ENCODE measurements at regions not wholly inside any gene's neighbourhood (a gene's known extent, or its start where the extent isn't known, plus 50 kb on each side); places are given as distances from the start of the nearest gene placed in this dataset.

GRCh38 chr4:162684371-162684700, 482.4 kb downstream of the NAF1 start:
- no peak for TF ChIP-seq CTCF (IDR thresholded peaks at IDR 0.05)
- no peaks in the 10 kb centered on the region for H3K27me3 Mint-ChIP-seq (ENCODE audit: unreplicated experiment)
- H3K4me3 Mint-ChIP-seq (ENCODE audit: unreplicated experiment), result no peak overlapping the region
- H3K9me3 Mint-ChIP-seq (ENCODE audit: unreplicated experiment), result peaks cover 18% of the 10 kb centered on the region
- H3K36me3 Mint-ChIP-seq (ENCODE audit: unreplicated experiment), result no peaks in the 10 kb centered on the region
- peak overlapping the region; percentile 86 for H3K27ac Mint-ChIP-seq (ENCODE audit: unreplicated experiment)
- peaks cover 25% of the 10 kb centered on the region for H3K4me1 Mint-ChIP-seq (ENCODE audit: unreplicated experiment)
- no peak for DNase-seq (ENCODE audit: extremely low spot score, unreplicated experiment)

DNA sequence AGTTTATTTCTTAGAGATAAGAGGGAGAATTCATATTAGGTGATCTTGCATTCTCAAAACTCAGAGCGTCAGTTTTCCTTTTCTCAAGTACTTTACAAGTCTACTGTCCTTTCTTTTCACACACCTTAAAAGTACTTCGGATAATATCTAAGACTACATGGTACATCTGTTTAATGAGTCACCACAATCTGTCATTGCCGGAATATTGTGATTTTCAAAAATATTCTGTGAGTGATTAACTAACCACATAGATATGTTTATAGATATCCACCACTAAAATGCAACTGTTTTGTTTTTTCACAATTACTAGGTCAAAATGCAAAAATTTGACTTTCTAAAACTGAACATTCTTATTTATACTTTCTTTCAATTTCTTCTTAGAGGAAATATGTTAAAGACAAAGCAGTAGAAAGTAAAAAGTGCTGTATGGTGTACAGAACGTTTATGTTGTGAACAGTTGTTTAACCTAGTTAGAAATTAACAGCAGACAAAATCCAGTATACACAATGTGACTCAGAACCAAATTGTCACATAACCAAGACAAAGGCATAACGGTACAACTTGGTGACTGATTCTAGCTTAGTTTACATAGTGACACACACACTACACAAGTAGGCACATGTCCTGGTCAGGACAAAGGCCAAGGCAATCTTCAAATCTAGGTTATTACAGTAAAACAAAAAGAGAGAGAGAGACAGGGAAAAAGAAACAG, 482.9 kb downstream of the NAF1 start:
- Mint-ChIP-seq H3K27ac (ENCODE audit: unreplicated experiment) (peak overlapping the region; percentile 86), H3K4me3 (ENCODE audit: unreplicated experiment) (no peak overlapping the region), H3K4me1 (ENCODE audit: unreplicated experiment) (peaks cover 25% of the 10 kb centered on the region), H3K36me3 (ENCODE audit: unreplicated experiment) (no peaks in the 10 kb centered on the region), H3K9me3 (ENCODE audit: unreplicated experiment) (peaks cover 20% of the 10 kb centered on the region), H3K27me3 (ENCODE audit: unreplicated experiment) (no peaks in the 10 kb centered on the region)
- no peak for TF ChIP-seq CTCF (IDR thresholded peaks at IDR 0.05)
- DNase-seq (ENCODE audit: extremely low spot score, unreplicated experiment), result no peak

DNA sequence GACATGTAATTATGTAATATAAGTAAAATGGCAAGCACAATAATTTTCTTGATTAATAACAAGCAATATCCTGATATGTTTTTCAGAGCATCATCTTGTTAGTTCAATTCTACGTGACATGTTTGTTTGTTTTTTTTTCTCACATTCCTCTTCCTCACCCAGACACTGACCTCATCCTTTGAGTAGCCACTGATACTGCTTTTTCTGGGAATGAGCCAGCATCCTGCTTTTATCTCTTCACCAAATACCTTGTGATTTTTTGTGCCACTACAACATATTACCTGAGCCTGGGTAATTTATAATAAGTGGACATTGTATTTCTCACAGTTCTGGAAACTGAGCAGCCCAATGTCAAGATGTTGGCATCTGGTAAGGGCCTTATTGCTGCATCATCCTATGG, 484.0 kb downstream of the NAF1 start:
- Mint-ChIP-seq H3K4me3 (ENCODE audit: unreplicated experiment) (no peak overlapping the region), H3K36me3 (ENCODE audit: unreplicated experiment) (no peaks in the 10 kb centered on the region), H3K4me1 (ENCODE audit: unreplicated experiment) (peaks cover 25% of the 10 kb centered on the region), H3K27ac (ENCODE audit: unreplicated experiment) (no peak overlapping the region), H3K27me3 (ENCODE audit: unreplicated experiment) (no peaks in the 10 kb centered on the region), H3K9me3 (ENCODE audit: unreplicated experiment) (peaks cover 29% of the 10 kb centered on the region)
- DNase-seq (ENCODE audit: extremely low spot score, unreplicated experiment), result no peak
- no peak for TF ChIP-seq CTCF (IDR thresholded peaks at IDR 0.05)

DNA sequence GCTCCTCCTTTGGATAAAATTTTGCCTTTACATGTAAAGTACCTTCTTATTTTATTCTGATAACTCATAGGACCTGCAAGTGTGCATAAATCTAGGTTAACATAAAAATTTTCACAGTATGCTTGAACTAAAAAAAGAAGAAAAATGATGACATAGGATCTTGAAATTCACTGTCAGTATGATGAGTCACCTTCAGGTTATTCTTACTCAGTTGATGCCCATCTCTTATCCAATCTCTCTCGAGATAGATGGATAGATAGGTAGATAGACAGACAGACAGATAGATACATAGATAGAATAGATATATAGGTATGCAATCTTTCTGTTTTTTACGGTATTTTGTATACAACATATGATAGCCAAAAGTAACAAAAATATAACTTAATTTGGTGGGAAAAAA, 485.5 kb downstream of the NAF1 start:
- Mint-ChIP-seq H3K4me1 (ENCODE audit: unreplicated experiment) (peaks cover 25% of the 10 kb centered on the region), H3K27ac (ENCODE audit: unreplicated experiment) (no peak overlapping the region), H3K9me3 (ENCODE audit: unreplicated experiment) (peaks cover 35% of the 10 kb centered on the region), H3K4me3 (ENCODE audit: unreplicated experiment) (no peak overlapping the region), H3K36me3 (ENCODE audit: unreplicated experiment) (no peaks in the 10 kb centered on the region), H3K27me3 (ENCODE audit: unreplicated experiment) (no peaks in the 10 kb centered on the region)
- DNase-seq (ENCODE audit: extremely low spot score, unreplicated experiment), result no peak
- TF ChIP-seq CTCF (IDR thresholded peaks at IDR 0.05), result no peak

DNA sequence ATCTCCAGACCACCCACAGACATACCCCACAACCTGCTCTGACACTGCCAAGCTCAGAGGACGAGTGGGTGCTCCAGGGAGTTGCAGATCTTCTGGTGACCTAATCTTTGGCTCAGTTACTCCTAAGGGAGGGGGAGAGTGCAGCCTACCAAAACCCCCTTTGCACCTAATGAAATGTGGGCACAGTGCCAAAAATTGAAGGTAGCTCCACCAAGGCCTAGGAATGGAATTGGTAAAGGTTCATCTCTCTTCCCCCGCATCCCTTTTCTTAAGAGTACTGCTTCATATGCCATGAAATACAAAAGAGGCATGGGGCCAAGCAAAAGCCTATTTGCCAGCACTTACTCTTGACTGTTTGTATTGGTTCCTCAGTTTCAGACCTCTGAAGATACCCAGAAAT, 491.0 kb downstream of the NAF1 start:
- Mint-ChIP-seq H3K4me1 (ENCODE audit: unreplicated experiment) (no peaks in the 10 kb centered on the region), H3K9me3 (ENCODE audit: unreplicated experiment) (peaks cover 40% of the 10 kb centered on the region), H3K27me3 (ENCODE audit: unreplicated experiment) (no peaks in the 10 kb centered on the region), H3K36me3 (ENCODE audit: unreplicated experiment) (no peaks in the 10 kb centered on the region), H3K4me3 (ENCODE audit: unreplicated experiment) (no peak overlapping the region), H3K27ac (ENCODE audit: unreplicated experiment) (no peak overlapping the region)
- DNase-seq (ENCODE audit: extremely low spot score, unreplicated experiment), result no peak
- TF ChIP-seq CTCF (IDR thresholded peaks at IDR 0.05), result no peak

Data from osteocyte (in vitro differentiated cells).